Type B pancreatic cell (in vitro differentiated cells): ENCODE measurements at regions not wholly inside any gene's neighbourhood (a gene's known extent, or its start where the extent isn't known, plus 50 kb on each side); places are given as distances from the start of the nearest gene placed in this dataset.

Experiments used
- DNase-seq: peaks from one replicate; pipeline ENCODE4 v3.0.0; 2021; ENCODE audit warnings: mixed read lengths; ENCODE audit not compliant: unreplicated experiment; ENCODE audit errors: extremely low spot score
- H3K27ac Mint-ChIP-seq: 2 replicates; pipeline ENCODE4 v1.8.0; 2021; ENCODE audit warnings: mild to moderate bottlenecking, mixed read lengths
- H3K27me3 Mint-ChIP-seq: 2 replicates; pipeline ENCODE4 v1.8.0; 2021; ENCODE audit warnings: mixed read lengths
- H3K36me3 Mint-ChIP-seq: 2 replicates; pipeline ENCODE4 v1.8.0; 2021; ENCODE audit warnings: mixed read lengths
- H3K4me1 Mint-ChIP-seq: one replicate; pipeline ENCODE4 v1.8.0; 2021; ENCODE audit warnings: mixed read lengths; ENCODE audit not compliant: unreplicated experiment
- H3K4me3 Mint-ChIP-seq: 2 replicates; pipeline ENCODE4 v1.8.0; 2021; ENCODE audit warnings: mild to moderate bottlenecking, mixed read lengths
- H3K9me3 Mint-ChIP-seq: 2 replicates; pipeline ENCODE4 v1.8.0; 2021; ENCODE audit warnings: mixed read lengths
- CTCF ChIP-seq: fragments of 200-600 bp; sonication (generic); conservative IDR thresholded peaks from 2 replicates; pipeline ENCODE4 v1.5.0; 2021; ENCODE audit warnings: antibody characterized with exemption, mild to moderate bottlenecking

DNA sequence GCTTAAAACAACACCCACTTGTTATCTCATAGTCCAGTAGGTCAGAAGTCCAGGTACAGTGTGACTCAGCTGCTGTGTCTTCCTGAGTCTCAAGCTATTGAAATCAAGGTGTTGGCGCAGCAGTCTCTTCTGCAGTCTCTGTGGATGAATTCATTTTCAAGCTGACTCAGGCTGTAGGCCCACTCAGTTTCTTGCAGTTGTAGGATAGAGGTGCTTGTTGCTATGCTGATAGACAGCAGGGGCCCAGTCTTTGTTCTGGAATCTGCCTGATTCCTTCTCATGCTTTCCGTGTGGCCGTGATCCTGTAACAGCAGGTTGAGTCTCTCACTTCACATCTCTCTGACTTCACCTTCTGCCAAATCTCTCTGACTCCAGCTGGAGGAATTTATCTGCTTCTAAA, 400.4 kb upstream of the POM121L12 start:
- H3K9me3 Mint-ChIP-seq, result no peaks in the 10 kb centered on the region
- H3K4me3 Mint-ChIP-seq, result no peak overlapping the region
- peaks cover 2% of the 10 kb centered on the region for H3K27me3 Mint-ChIP-seq
- no peaks in the 10 kb centered on the region for H3K36me3 Mint-ChIP-seq
- no peaks in the 10 kb centered on the region for H3K4me1 Mint-ChIP-seq
- H3K27ac Mint-ChIP-seq, result no peak overlapping the region
- DNase-seq, result no peak
- no peak for TF ChIP-seq CTCF

- no peak for TF ChIP-seq CTCF
- no peaks in the 10 kb centered on the region for H3K36me3 Mint-ChIP-seq
- no peak overlapping the region for H3K27ac Mint-ChIP-seq
These were observed 414.6 kb upstream of the POM121L12 start for GRCh38 chr7:52620849-52621248.

GRCh38 chr7:52616552-52616951, 418.9 kb upstream of the POM121L12 start:
- H3K36me3 Mint-ChIP-seq, result no peaks in the 10 kb centered on the region
- H3K9me3 Mint-ChIP-seq, result no peaks in the 10 kb centered on the region
- no peak for DNase-seq
- no peak for TF ChIP-seq CTCF
- H3K27me3 Mint-ChIP-seq, result no peaks in the 10 kb centered on the region
- H3K4me1 Mint-ChIP-seq, result no peaks in the 10 kb centered on the region
- no peak overlapping the region for H3K4me3 Mint-ChIP-seq
- H3K27ac Mint-ChIP-seq, result no peak overlapping the region

More at GRCh38 chr7:52620849-52621248, 414.6 kb upstream of the POM121L12 start:
- H3K27me3 Mint-ChIP-seq, result no peaks in the 10 kb centered on the region
- H3K9me3 Mint-ChIP-seq, result no peaks in the 10 kb centered on the region
- no peak overlapping the region for H3K4me3 Mint-ChIP-seq
- DNase-seq, result no peak
- H3K4me1 Mint-ChIP-seq, result no peaks in the 10 kb centered on the region

DNA sequence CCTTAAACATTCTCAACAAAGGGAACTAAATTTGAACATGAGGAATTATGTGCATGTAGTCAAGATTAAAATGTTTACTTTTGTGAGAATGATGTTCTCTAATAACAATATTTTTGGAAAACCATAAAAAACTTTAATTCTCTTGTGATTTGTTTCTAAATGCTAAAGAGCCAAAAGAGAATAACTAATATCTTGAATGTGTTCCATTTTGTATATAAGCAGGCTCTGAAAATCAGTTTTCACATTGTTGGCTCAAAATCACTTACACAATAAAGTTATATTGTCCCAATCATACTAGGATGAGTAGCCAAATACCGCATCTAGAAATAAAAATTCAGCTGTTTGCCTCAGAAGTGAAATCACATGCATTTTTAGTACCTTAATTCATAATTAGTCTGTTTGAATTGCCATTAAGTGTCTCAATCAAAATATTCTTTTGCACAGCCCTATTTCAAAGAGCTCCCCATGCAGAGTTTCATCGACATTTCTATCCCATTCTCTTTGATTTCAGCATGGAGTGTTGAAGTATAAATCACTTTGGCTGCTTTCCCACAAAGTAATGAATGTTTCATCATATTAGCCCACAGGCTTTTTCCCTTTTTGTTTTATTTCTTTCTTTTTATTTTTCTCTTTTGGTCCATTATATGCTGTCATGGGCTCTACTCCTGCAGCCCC, 420.3 kb upstream of the POM121L12 start:
- no peak overlapping the region for H3K27ac Mint-ChIP-seq
- DNase-seq, result no peak
- no peaks in the 10 kb centered on the region for H3K4me1 Mint-ChIP-seq
- H3K36me3 Mint-ChIP-seq, result no peaks in the 10 kb centered on the region
- H3K4me3 Mint-ChIP-seq, result no peak overlapping the region
- no peak for TF ChIP-seq CTCF
- H3K27me3 Mint-ChIP-seq, result no peaks in the 10 kb centered on the region
- H3K9me3 Mint-ChIP-seq, result no peaks in the 10 kb centered on the region

DNA sequence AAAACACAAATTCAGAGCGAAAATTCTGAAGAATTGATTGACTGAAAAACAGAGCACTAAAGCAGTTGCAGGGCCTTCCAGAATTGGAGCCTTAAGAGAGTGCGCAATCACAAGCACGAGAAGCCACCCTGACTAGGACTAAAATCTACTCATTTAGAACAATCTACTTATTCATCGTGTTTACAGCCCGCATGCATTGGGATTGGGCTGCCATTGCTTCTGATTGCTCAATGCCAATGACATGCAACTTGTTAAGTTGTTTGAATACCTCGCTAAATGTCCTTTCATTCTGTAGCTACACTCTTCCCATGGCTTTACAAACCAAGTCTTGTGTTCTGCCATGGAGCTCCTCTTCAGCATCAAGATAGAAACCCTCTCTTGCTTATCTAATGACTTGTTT, 425.9 kb upstream of the POM121L12 start:
- TF ChIP-seq CTCF, result no peak
- Mint-ChIP-seq H3K4me3 (no peak overlapping the region), H3K27ac (no peak overlapping the region), H3K27me3 (no peaks in the 10 kb centered on the region), H3K4me1 (no peaks in the 10 kb centered on the region), H3K9me3 (no peaks in the 10 kb centered on the region), H3K36me3 (no peaks in the 10 kb centered on the region)
- no peak for DNase-seq

- peaks cover under 1% of the 10 kb centered on the region for H3K4me1 Mint-ChIP-seq
- no peaks in the 10 kb centered on the region for H3K27me3 Mint-ChIP-seq
- H3K36me3 Mint-ChIP-seq, result no peaks in the 10 kb centered on the region
- H3K4me3 Mint-ChIP-seq, result no peak overlapping the region
- peaks cover 7% of the 10 kb centered on the region for H3K9me3 Mint-ChIP-seq
- no peak for TF ChIP-seq CTCF
- no peak for DNase-seq
- H3K27ac Mint-ChIP-seq, result no peak overlapping the region
These were observed 442.7 kb upstream of the POM121L12 start for GRCh38 chr7:52592698-52593097.
